IMR-90 (cell line): ENCODE measurements at regions not wholly inside any gene's neighbourhood (a gene's known extent, or its start where the extent isn't known, plus 50 kb on each side); places are given as distances from the start of the nearest gene placed in this dataset.

Experiments used
- ATAC-seq: fragments of 200-7000 bp; cut with Tn5 transposase; 2 replicates; pipeline ENCODE4 v1.9.1; 2020; ENCODE audit warnings: low read depth, mild to moderate bottlenecking, moderate library complexity
- BruUV-seq: library from RNA; stranded (reverse); fragments of 400-500 nt; replicated peaks from 2 replicates; lab custom pipeline; 2021; lab: Mats Ljungman, UMichigan
- CTCF ChIA-PET: fragments of 300-600 bp; formaldehyde crosslinking; extraction: SDS; loops from one replicate; lab custom pipeline; 2021; ENCODE audit warnings: antibody characterized with exemption; lab: Yijun Ruan, JAX
- POLR2A ChIA-PET: fragments of 300-600 bp; sonication (Branson Sonifier 250); formaldehyde crosslinking; loops from one replicate; lab custom pipeline; 2022; ENCODE audit warnings: antibody characterized with exemption; ENCODE audit not compliant: unreplicated experiment; lab: Charles Lee
- DNase-seq: peaks from one replicate; pipeline ENCODE4 v3.0.0; 2013
- H2AFZ ChIP-seq: replicated peaks from 2 replicates; pipeline ENCODE3; 2013; ENCODE audit warnings: low read length, mild to moderate bottlenecking; ENCODE audit not compliant: poor library complexity
- H2AK5ac ChIP-seq: 2 replicates; pipeline ENCODE4 v1.6.1; 2013; ENCODE audit warnings: low read depth, low read length, inconsistent platforms
- H2AK9ac ChIP-seq: replicated peaks from 2 replicates; pipeline ENCODE3; 2013; ENCODE audit warnings: mild to moderate bottlenecking, low read depth, low read length, moderate library complexity; ENCODE audit not compliant: poor library complexity
- H2BK120ac ChIP-seq: 2 replicates; pipeline ENCODE4 v1.6.1; 2013; ENCODE audit warnings: low read depth, low read length, inconsistent platforms
- H2BK15ac ChIP-seq: 3 replicates; pipeline ENCODE4 v1.6.1; 2013; ENCODE audit warnings: low read depth, low read length, inconsistent platforms
- H2BK20ac ChIP-seq: 2 replicates; pipeline ENCODE4 v1.6.1; 2013; ENCODE audit warnings: low read depth, mild to moderate bottlenecking, inconsistent platforms, low read length, moderate library complexity
- H2BK5ac ChIP-seq: 2 replicates; pipeline ENCODE4 v1.6.1; 2013; ENCODE audit warnings: mild to moderate bottlenecking, low read depth, low read length, inconsistent platforms; ENCODE audit not compliant: poor library complexity, severe bottlenecking
- H3K14ac ChIP-seq: replicated peaks from 2 replicates; pipeline ENCODE4 v1.6.1; 2013; ENCODE audit warnings: low read depth, low read length, inconsistent platforms
- H3K18ac ChIP-seq: 2 replicates; pipeline ENCODE4 v1.6.1; 2013; ENCODE audit warnings: low read depth, low read length, control low read depth
- H3K23ac ChIP-seq: 2 replicates; pipeline ENCODE4 v1.6.1; 2013; ENCODE audit warnings: low read depth, low read length, inconsistent platforms
- H3K27ac ChIP-seq: 2 replicates; pipeline ENCODE4 v1.5.1; 2013; ENCODE audit warnings: mild to moderate bottlenecking, control low read depth, low read length; ENCODE audit not compliant: insufficient read depth
- H3K27me3 ChIP-seq: 2 replicates; pipeline ENCODE4 v1.6.1; 2013; ENCODE audit warnings: low read length; ENCODE audit not compliant: control insufficient read depth, insufficient read depth
- H3K36me3 ChIP-seq: 2 replicates; pipeline ENCODE4 v1.6.1; 2013; ENCODE audit warnings: low read length, mixed read lengths; ENCODE audit not compliant: control insufficient read depth, insufficient read depth
- H3K4ac ChIP-seq: 2 replicates; pipeline ENCODE4 v1.6.1; 2013; ENCODE audit warnings: low read depth, low read length, inconsistent platforms
- H3K4me1 ChIP-seq: 2 replicates; pipeline ENCODE4 v1.6.1; 2013; ENCODE audit warnings: low read length, mixed read lengths; ENCODE audit not compliant: control insufficient read depth, insufficient read depth
- H3K4me2 ChIP-seq: 2 replicates; pipeline ENCODE4 v1.6.1; 2013; ENCODE audit warnings: low read depth, mild to moderate bottlenecking, control low read depth, low read length, moderate library complexity
- H3K4me3 ChIP-seq: 2 replicates; pipeline ENCODE4 v1.5.1; 2013; ENCODE audit warnings: low read depth, mild to moderate bottlenecking, control low read depth, low read length, moderate library complexity; ENCODE audit not compliant: insufficient read depth
- H3K56ac ChIP-seq: 2 replicates; pipeline ENCODE4 v1.6.1; 2013; ENCODE audit warnings: low read length, inconsistent platforms; ENCODE audit not compliant: insufficient read depth; ENCODE audit errors: extremely low read depth
- H3K79me1 ChIP-seq, 2 experiments: 2 replicates each; pipeline ENCODE4 v1.6.1; 2013; ENCODE audit warnings: low read length in 2 of 2, inconsistent platforms in 1 of 2, low read depth in 1 of 2
- H3K9ac ChIP-seq: 2 replicates; pipeline ENCODE4 v1.6.1; 2013; ENCODE audit warnings: low read depth, low read length, control low read depth
- H3K9me1 ChIP-seq: 2 replicates; pipeline ENCODE4 v1.6.1; 2013; ENCODE audit warnings: low read length, inconsistent platforms; ENCODE audit not compliant: insufficient read depth
- H3K9me3 ChIP-seq: 2 replicates; pipeline ENCODE4 v1.6.1; 2013; ENCODE audit warnings: low read length; ENCODE audit not compliant: control insufficient read depth, insufficient read depth
- H4K20me1 ChIP-seq: 2 replicates; pipeline ENCODE4 v1.6.1; 2013; ENCODE audit warnings: low read length, inconsistent platforms; ENCODE audit not compliant: insufficient read depth
- H4K5ac ChIP-seq: 2 replicates; pipeline ENCODE4 v1.6.1; 2013; ENCODE audit warnings: mild to moderate bottlenecking, low read depth, low read length, control low read depth
- H4K8ac ChIP-seq, 2 experiments: 2 replicates each; pipeline ENCODE4 v1.6.1; 2013; ENCODE audit warnings: low read depth in 2 of 2, low read length in 2 of 2, control low read depth in 1 of 2, inconsistent platforms in 1 of 2
- H4K91ac ChIP-seq: 2 replicates; pipeline ENCODE4 v1.6.1; 2013; ENCODE audit warnings: low read depth, low read length, inconsistent platforms; ENCODE audit not compliant: insufficient read depth
- FOS ChIP-seq: fragments of 150-350 bp; IDR thresholded peaks from 2 replicates; pipeline ENCODE4 v1.6.1; 2016; ENCODE audit warnings: low read depth, low read length
- MAFK ChIP-seq: IDR thresholded peaks from 2 replicates; pipeline ENCODE4 v1.6.1; 2012; ENCODE audit warnings: low read depth, low read length, improper control_type of control experiment
- MAZ ChIP-seq: IDR thresholded peaks from 2 replicates; pipeline ENCODE4 v1.6.1; 2012; ENCODE audit warnings: low read depth, mild to moderate bottlenecking, low read length, improper control_type of control experiment, moderate library complexity, borderline replicate concordance
- MXI1 ChIP-seq: IDR thresholded peaks from 2 replicates; pipeline ENCODE4 v1.6.1; 2012; ENCODE audit warnings: low read depth, mild to moderate bottlenecking, low read length, moderate library complexity, borderline replicate concordance
- NFE2L2 ChIP-seq: fragments of 150-350 bp; IDR thresholded peaks from 2 replicates; pipeline ENCODE4 v1.6.1; 2016; ENCODE audit warnings: low read depth, mild to moderate bottlenecking, low read length
- RCOR1 ChIP-seq: IDR thresholded peaks from 2 replicates; pipeline ENCODE4 v1.6.1; 2012; ENCODE audit warnings: mild to moderate bottlenecking, low read length, improper control_type of control experiment; ENCODE audit not compliant: insufficient replicate concordance
- SMC3 ChIP-seq: fragments of 150-350 bp; IDR thresholded peaks from 2 replicates; pipeline ENCODE4 v1.6.1; 2016; ENCODE audit warnings: low read depth, mild to moderate bottlenecking, antibody characterized with exemption, low read length, moderate library complexity
- WGBS, 2 experiments: methylation state at CpG; one replicate each; pipeline versions ENCODE4 v1.1.5 to v1.1.7; 2013; ENCODE audit warnings: missing lambda C conversion rate in 2 of 2; ENCODE audit not compliant: insufficient read length in 1 of 2; ENCODE audit errors: extremely low coverage in 2 of 2; 5-methylcytosine and 5-hydroxymethylcytosine counted together
- dilution Hi-C: fragments of 300-500 bp; cut with HindIII; formaldehyde crosslinking; loops from one replicate; pipeline ENCODE4 v1.14.3; 2018; ENCODE audit warnings: low sequenced_read_pairs; ENCODE audit not compliant: unreplicated experiment
- in situ Hi-C: fragments of 300-500 bp; cut with MboI; formaldehyde crosslinking; loops from 3 replicates; pipeline ENCODE4 v1.14.3; 2019; ENCODE audit warnings: low sequenced_read_pairs, inconsistent platforms, mixed read lengths
- intact Hi-C: fragments of 100-400 bp; cut with micrococcal nuclease; formaldehyde crosslinking; loops from 2 replicates; pipeline ENCODE4 v1.10.0; 2022
- TF ChIP-seq, protein P1 (sequence below): fragments of 150-350 bp; IDR thresholded peaks from 2 replicates; pipeline ENCODE4 v1.6.1; 2016; ENCODE audit warnings: low read depth, mild to moderate bottlenecking, low read length, moderate library complexity, borderline replicate concordance
- TF ChIP-seq, protein P2 (sequence below): fragments of 150-350 bp; IDR thresholded peaks from 2 replicates; pipeline ENCODE4 v1.6.1; 2017; ENCODE audit warnings: mild to moderate bottlenecking, antibody characterized with exemption, low read length, low read depth

DNA sequence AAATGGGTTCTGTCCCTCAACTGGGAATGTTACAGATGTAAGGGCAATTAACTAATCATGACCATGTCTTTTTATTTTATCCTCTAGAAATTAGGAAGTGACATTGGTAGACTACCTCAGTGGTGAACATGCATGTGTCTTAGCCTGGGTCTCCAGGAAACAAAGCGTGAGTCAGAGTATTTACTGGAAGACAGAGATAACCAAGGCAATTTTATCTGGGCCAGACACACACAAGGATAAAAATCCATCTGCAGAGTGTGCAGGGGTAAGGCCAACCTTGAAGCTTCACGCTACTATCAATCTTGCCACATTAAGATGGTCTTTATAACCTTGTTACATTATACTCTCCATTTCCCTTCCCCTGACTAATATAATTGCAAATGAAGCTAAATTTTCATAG, 487.5 kb downstream of the SUCLG1 start:
- Histone ChIP-seq H4K8ac (no peak overlapping the region), H3K4me2 (no peak overlapping the region), H2BK120ac (no peak overlapping the region), H2AK5ac (no peak overlapping the region), H3K14ac (no peak overlapping the region), H2AFZ (no peak overlapping the region), H3K27ac (no peak overlapping the region), H4K91ac (no peak overlapping the region), H3K4me3 (no peak overlapping the region), H3K36me3 (no peaks in the 10 kb centered on the region), H3K27me3 (no peaks in the 10 kb centered on the region), H3K23ac (no peak overlapping the region), H2BK20ac (no peak overlapping the region), H3K79me1 (no peaks in the 10 kb centered on the region), H3K9me3 (no peaks in the 10 kb centered on the region), H2BK15ac (no peak overlapping the region), H2AK9ac (no peak overlapping the region), H4K5ac (no peak overlapping the region), H3K18ac (no peak overlapping the region), H3K4ac (no peak overlapping the region), H4K20me1 (no peaks in the 10 kb centered on the region), H2BK5ac (no peak overlapping the region), H3K9ac (no peak overlapping the region), H3K9me1 (no peaks in the 10 kb centered on the region), H3K56ac (no peak overlapping the region), H3K4me1 (no peaks in the 10 kb centered on the region)
- in situ Hi-C loops = no loop called here
- POLR2A ChIA-PET = no interaction called here
- TF ChIP-seq, protein P1, sequence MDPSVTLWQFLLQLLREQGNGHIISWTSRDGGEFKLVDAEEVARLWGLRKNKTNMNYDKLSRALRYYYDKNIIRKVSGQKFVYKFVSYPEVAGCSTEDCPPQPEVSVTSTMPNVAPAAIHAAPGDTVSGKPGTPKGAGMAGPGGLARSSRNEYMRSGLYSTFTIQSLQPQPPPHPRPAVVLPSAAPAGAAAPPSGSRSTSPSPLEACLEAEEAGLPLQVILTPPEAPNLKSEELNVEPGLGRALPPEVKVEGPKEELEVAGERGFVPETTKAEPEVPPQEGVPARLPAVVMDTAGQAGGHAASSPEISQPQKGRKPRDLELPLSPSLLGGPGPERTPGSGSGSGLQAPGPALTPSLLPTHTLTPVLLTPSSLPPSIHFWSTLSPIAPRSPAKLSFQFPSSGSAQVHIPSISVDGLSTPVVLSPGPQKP = no peak
- TF ChIP-seq FOS (no peak), SMC3 (no peak), MAFK (no peak), NFE2L2 (no peak), MXI1 (no peak), RCOR1 (no peak), MAZ (no peak)
- TF ChIP-seq, protein P2, sequence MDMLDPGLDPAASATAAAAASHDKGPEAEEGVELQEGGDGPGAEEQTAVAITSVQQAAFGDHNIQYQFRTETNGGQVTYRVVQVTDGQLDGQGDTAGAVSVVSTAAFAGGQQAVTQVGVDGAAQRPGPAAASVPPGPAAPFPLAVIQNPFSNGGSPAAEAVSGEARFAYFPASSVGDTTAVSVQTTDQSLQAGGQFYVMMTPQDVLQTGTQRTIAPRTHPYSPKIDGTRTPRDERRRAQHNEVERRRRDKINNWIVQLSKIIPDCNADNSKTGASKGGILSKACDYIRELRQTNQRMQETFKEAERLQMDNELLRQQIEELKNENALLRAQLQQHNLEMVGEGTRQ = no peak
- DNase-seq (no peak), ATAC-seq (no peak)
- intact Hi-C loops = no loop called here
- no TSS peak for BruUV-seq
- CTCF ChIA-PET = no interaction called here
- dilution Hi-C loops = no loop called here
- 60% methylated on average over 1 of the region's 2 CpGs; no CpG with 5 or more reads in 1 of the 2 experiments for WGBS, 2 experiments
